HPDE6-E6E7 (cell line): ENCODE measurements at regions not wholly inside any gene's neighbourhood (a gene's known extent, or its start where the extent isn't known, plus 50 kb on each side); places are given as distances from the start of the nearest gene placed in this dataset.

Source experiments
- DNase-seq: peaks from one replicate; pipeline ENCODE4 v3.0.0; 2011; ENCODE audit warnings: missing footprints; ENCODE audit errors: extremely low spot score

DNA sequence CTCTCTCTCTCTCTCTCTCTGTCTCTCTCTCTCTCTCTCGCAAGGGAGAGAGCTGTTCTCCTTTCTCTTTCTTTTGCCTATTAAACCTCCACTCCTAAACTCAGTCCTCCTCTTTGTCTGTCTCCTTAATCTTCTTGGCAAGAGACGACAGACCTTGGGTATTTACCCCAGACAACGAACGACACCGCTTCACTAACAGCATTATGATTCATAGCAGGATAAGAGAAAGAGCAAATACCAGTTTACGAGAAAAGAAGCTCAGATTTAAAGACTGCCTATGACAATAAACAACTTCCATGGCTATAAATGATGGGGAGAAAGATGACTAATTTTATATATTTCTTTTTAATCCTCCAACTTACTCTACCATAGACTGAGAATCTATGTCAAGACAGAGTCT lies 1396.5 kb upstream of the CELF2 start:
- DNase-seq = no peak

DNA sequence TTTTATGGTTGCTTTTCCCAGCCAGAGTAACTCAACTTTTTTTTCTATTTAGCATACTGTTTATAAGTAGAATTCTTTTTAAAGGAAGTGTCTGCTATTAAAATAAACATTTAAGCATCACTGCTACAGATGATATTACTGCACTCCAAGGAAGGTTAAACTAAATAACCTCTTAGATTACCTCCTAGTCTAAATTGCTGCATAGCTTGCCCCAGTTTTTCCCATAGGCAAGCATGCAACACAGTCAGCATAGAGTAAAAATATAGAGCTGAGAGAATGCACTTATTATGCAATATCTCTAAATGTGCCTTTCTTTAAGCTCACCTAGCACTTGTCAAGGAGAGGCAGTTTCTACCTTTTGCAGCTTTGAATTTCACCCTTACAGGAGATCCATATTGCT lies 1392.4 kb upstream of the CELF2 start:
- no peak for DNase-seq

DNA sequence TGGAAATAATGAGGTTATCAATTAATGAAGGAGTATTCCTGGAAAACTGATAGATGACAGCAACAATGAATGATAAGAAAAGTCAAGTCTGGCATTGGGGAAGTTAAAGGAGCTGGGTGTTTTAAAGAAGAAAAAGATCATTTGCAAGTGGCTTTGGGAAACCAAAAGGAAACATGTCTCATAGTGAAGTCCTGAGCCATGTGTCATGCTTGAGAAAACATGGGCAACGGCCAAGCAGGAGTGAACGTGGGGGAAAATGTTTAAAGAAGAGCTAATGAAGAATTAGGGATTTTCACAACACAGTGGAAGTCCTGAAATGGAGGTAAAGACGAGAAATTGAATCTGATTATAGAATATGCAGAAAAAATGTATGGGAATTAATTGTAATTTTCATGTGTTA lies 1383.2 kb upstream of the CELF2 start:
- DNase-seq = no peak

DNA sequence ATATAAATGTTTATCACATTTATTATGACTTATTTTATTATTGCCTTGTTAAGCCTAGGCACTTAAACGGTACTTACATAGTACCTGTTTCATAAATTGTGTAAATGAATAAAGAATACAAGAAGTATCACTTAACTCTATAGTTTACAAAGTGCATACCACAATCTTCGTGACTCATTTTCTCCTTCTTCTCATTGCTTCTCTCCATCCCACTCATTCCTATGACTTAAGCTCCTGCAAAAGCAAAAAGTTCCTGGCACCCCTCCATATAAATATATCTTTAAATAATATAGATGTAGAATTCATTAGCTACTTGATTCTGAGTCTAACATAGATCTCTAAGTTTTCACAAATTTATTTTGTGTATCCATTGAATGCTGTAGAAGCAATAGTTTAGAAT lies 1382.0 kb upstream of the CELF2 start:
- DNase-seq = no peak

DNA sequence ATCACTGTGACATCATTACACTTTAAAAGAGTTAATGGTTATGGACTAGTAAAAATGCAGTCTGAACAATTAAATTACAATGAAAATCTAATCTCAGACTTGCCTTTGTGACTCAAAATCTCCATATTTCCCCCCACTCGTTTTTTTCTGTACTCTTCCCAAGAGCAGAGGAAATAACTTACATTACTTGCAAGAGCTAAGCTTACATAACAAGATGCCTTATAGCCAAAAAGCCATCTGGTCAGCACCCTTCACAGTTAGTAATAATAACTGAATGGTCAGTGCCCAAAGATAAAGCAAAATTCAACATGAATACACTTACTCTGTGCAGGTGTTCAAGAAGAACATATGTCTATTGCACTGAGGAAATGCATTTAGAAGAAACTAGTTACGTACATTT lies 1381.5 kb upstream of the CELF2 start:
- no peak for DNase-seq

DNA sequence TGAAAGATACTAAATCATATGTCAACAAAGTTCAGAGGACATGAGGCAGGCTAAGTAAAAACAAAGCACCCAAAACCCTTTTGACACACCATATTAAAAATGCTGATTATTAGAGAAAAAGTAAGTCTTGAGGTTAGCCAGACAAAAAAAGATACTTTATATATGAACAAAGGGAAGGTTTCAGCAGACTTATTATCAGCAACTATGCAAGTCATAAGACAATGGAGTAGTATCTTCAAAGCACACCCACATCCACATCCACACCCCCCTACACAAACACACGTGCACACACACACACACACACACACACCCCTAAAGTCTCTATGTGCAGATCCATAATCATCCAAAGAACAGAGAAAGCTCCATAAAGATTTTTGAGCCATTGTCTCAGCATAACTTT lies 1373.9 kb upstream of the CELF2 start:
- DNase-seq = no peak

DNA sequence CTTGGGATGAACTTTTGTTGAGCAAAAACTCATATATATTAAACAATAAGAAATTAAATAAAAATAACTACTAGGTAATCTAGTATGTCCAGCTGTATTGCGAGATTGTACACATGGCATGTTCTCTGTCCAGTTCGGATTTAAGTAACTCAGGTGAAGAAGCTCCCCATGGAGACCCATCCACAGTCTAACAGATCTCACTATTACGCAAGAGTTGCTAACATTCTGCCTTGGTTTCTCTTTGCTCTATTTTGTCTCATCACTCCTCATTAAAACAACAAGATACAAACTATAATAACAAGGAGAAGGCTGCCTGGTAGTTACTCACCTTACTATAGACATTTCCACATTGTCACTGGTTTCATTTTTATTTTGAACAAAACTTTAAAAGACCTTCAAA lies 1372.3 kb upstream of the CELF2 start:
- no peak for DNase-seq

DNA sequence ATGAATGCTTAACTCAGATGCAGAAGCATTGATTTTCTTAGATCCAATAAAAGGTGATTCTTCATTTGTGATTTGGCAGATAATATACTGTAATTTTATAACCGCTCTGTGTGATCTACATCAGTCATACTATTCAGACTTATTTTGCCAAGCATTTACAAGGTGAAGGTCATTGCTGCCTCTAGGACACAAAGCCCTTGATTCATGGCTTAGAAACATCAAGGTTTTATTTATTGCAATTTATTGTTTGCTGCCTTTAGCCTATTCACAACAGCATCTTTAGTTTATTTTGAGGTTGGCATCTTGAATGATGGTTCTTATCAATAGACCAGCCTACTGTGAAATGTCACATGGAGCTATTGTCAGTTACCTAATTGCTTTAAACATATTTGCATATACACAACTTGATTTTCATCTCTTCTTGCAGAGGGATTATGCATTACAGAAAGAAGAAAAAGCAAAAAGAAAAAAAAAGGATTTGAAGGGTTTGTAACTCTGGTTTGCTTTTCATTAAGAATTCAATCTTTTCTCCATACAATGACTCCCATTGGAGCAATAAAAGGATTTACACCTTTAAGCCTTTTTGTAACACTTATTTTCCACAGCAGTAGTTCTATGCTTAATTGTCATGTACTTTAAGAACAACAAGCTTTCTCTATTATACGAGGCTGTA lies 1371.6 kb upstream of the CELF2 start:
- no peak for DNase-seq

DNA sequence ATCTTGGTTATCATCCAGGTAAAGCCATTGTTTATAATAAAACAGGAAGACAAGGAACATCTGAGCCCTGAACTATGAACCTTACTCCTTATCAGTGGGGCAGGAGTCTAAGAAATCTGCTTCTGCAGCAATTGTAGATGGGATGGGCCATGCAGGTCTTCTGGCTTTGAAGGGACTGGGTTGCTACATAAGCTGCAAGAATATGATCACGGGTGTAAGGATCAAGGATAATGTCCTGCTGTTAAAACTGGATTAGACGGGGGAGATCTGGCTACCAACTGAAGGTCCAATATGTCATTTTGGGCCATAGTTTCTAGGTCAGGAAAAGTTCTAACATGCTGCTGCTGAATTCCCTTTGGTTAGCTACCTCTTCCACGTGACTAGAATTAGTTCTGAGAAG lies 1363.4 kb upstream of the CELF2 start:
- no peak for DNase-seq

DNA sequence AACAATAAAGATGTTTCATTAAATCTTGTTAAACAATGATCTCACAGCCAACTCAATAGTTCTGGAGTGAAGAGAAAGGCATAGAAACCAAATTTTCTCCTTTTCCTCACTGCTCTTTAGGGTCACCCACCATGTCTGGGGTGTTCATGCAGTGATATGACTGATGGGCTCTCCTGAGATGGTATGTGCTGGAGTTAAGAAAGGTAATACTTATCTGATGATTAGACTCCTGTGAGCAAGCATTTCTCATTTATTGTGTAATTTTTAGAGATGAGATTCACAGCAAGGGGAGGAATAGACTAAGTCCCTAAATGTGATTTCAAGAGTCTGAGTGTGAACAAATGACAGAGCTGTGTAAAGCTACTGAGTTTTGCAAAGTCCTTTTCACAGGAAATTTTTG lies 1361.3 kb upstream of the CELF2 start:
- DNase-seq = no peak

DNA sequence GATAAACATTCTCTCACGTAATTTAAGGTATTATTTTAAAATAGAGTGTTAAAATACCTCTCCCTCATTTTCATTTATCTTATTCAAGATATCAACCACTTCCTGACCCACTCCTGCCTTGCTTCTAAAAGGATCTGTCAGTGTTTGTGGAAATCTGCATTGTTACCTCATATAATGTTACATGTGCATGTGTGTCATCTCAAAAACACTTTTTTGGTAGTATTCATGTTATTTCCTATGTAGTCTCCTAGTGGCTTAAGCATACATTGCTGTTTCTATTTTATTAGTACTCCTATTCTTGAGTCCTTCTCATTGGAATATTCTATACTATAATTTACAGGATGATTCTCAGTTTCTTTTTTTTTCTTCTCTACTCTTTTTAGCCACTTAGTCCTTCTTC lies 1360.7 kb upstream of the CELF2 start:
- DNase-seq = no peak

DNA sequence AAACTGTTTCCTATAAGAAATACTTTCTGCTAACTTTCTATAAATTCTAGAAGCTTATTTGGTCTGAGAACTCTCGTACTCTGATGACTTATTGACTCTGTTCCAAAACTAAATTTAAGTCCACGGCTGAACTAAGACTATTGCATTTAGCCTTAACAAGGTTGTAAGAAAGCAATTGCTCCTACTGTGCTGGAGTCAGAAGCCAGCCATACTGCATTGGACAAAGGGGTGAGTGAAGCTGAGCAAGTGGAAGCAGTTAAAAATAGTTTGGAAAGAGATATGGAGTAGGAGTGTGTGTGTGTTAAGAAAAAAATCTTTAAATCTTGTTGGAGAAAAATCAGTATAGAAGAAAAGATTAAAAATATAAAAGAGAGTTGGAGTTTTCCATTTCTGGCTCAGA lies 1360.1 kb upstream of the CELF2 start:
- no peak for DNase-seq

DNA sequence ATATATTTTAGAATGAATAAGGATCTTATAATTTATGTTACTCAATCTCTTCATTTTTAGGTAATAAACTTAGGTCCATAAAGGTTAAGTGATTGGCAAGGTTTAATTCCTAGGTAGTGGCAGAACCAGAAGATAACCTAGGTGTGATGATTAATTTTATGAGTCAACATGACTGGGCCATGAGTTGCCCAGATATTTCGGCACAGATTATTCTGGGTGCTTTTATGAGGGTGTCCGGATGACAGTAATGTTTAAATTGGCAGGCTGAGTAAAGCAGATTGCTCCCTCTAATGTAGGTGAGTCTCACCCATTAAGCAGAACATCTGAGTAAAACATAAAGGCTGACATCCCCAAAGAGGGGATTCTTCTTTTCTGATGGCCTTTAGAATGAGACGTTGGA lies 1349.3 kb upstream of the CELF2 start:
- DNase-seq = no peak

DNA sequence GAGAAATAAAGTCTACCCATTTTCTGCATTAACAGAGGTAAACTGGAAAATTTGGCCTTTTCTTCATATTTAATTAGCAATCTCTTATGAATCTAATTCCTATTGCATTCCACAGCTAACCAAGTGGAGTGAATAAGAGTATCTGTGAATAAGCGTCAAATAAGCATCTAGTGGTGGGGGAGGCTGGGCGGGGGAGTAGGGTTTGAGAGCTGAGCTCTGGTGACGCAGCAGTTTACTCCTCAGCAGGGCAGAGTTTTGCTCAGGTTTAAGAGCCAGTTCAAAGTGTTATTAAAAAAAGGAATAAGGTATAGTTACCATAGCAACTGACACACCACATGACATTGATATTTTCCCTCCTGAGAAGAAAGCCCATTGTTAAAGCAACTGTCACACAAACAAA lies 1346.8 kb upstream of the CELF2 start:
- no peak for DNase-seq

DNA sequence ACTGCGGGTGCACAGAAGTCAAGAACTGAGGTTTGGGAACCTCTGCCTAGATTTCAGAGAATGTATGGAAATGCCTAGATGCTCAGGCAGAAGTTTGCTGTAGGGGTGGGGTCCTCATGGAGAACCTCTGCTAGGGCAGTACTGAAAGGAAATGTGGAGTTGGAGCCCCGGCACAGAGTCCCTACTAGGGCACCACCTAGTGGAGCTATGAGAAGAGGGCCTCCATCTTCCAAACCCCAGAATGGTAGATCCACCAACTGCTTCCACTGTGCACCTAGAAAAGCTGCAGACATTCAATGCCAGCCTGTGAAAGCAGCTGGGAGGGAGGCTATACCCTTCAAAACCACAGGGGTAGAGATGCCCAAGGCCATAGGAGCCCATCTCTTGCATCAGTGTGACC lies 1336.0 kb upstream of the CELF2 start:
- no peak for DNase-seq

DNA sequence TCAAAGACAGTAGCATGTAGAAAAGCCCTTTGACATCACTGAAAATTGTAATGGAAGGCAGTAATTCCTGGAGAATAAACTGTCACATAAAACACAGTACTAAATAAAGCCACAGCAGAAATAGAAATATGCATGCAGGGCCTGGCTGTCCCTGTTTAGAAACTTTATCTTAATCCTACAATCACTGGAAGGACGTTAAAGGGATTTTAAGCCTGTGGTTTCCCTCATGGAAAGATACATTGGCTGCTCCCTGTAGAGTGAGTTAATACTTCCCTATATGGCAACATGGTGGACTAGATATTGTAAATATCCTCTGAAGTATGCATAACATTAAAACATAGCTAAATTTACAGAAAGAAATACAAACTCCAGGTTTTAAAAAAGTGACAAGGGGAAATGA lies 1334.9 kb upstream of the CELF2 start:
- DNase-seq = no peak

DNA sequence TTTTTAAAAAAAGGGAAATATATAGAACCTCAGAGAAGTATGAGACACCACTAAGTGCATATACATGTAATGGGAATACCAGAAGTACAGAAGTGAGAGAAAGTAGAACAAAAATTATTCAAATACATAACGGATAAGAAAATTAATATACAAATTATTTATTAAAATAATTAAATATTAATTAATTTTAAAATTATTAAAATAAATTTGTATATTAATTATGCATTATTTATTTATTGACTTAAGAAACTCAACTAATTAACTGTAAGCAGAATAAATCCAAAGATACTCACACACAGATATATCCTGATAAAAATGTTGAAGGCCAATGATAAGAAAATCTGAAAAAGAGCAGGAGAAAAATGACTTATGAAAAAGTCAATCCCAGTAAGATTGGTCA lies 1333.5 kb upstream of the CELF2 start:
- no peak for DNase-seq

DNA sequence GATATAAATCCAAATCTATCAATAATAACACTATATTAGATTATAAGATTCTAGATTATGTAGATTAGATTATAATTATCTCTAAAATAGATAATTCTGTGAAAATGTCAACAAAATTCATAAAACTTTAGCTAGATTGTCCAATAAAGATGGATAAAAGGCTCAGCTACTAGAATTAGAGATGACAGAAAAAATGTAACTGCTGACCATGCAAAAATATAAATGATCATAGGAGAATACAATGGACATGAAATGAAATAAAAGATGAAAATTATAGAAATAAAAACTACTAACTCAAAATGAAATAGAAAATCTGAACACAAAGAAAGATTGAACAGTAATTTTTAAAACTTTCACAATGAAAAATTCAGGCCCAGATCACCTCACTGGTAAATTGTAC lies 1332.1 kb upstream of the CELF2 start:
- DNase-seq = no peak

DNA sequence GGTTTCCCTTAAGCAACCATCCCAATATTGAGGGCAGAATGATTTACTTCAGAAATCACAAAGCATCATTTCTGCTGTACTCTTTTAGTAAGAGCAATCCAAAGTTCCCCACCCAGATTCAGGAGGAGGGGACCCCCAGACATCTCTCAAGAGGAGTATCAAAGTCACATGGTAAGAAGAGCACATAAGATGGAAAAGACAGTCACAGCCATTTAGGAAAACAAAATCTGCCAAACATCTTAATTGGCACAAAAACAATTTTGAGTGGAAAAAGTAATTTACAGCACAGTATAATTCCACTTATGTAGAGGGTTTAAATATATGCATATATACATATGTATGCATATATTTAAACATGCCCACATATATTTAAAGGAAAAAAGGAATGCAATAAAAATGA lies 1329.0 kb upstream of the CELF2 start:
- DNase-seq = no peak

DNA sequence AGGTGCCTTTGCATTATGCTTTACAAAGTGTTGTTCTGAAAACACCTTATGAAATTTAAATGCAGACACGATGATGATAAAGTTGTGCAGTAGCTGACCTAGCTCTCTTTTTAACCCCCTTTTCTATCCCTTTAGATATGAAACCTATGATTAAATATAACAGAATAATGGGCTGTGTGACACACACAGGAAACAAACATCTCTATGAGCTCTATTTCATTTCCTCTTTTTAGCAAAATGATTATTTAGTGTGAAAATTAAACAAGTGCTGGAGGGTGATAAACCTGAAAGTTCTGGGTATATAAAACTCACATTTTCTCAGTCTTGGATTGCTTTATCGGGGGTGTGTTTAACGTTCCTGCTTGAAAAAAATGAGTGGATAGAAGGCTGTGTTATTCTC lies 1310.5 kb upstream of the CELF2 start:
- no peak for DNase-seq

DNA sequence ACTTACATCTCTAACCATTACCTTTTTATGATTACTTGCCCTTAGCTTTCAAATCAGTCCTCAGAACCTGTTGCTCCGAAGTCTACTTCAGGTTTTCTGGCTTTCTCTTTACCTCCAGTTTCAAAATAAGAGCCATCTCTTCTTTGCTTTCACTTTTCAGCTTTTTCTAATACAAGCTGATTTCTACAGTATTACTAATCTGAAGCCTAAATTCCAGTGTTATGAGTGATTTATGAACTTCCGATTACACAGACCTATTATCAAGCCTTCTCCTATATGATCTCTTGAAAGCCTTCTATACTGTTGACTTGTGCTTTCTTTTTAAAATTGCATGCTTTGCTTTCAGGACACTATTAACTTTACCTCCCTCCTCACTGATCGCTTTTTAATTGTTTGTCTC lies 1307.8 kb upstream of the CELF2 start:
- DNase-seq = no peak

DNA sequence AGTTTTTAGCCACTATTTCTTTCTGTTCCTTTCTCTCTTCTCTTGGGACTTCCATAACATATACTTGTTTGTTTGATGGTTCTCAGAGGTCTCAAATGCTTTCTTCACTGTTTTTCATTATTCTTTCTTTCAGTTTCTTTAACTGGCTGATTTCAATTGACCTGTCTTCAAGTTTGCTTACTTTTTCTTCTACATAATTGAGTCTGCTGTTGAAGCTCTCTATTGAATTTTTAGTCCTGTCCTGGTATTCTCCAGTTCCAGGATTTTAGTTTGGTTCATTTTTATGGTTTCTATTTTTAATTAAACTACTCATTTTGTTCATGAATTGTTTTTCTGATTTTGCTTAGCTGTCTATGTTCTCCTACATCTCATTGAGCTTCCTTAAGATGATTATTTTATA lies 1305.3 kb upstream of the CELF2 start:
- DNase-seq = no peak

DNA sequence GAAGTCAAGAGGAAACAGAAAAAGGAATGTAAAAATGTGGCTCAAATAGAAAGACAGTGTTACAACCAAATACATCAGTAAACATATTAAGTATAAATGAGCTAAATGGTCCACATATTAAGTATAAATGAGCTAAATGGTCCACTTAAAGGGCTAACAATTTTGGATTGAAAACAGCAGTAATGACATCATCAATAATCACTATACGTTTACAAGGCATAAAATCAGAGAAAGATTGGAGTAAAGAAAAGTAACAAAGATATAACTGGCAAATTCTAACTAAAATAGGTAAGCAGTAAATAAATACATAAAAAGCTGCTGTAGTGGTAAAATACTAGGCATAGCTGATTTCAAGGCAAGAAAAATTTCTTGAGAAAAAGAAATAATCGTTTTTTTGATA lies 1298.4 kb upstream of the CELF2 start:
- no peak for DNase-seq

DNA sequence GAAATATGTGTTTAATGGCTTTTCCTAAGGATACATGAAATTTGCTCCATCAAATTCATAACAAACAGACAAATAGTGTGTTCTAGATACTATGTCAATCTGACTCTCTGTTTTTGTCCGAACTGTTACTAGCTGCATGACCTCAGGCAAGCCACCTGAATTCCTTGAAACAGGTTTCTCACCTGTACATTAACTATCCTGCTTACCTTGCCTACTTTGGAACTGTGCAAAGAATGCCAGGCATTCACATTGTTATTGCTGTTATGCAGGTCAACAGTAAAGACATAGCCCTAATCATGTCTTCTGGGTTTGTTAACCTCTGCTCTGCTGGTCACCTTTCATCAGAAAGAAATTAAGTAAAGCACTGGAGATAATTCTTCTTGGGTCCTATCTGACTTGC lies 1283.9 kb upstream of the CELF2 start:
- DNase-seq = no peak

DNA sequence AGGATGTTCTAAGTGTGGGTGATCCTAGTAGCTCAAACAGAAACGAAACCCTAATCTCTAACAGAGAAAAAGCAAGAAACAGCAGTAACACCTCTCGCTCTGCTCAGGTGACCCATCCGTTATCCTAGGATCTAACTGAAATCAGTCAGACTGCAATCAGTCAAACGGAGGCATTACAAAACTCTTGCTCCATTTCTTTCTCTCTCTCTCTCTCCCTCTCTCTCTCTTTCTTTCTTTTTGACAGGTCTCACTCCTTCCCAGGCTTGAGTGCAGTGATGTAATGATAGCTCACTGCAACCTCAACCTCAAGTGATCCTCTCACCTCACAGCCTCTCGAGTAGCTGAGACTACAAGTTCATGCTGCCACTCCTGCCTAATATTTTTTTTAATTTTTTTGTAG lies 1283.5 kb upstream of the CELF2 start:
- DNase-seq = no peak
